ENCODE measurements at regions not wholly inside any gene's neighbourhood (a gene's known extent, or its start where the extent isn't known, plus 50 kb on each side); places are given as distances from the start of the nearest gene placed in this dataset.

GRCh38 chr5:121239951-121240350 is 611.7 kb upstream of the FTMT start:
- no peak for TF ChIP-seq CTCF (IDR thresholded peaks at IDR 0.05; ENCODE audit: insufficient read depth, low read length, poor library complexity, severe bottlenecking)
- TF ChIP-seq EZH2phosphoT487 (conservative IDR thresholded peaks at IDR 0.05; ENCODE audit: low read length) = no peak

Data from SU-DHL-6 (cell line).